Endodermal cell (in vitro differentiated cells): ENCODE measurements at regions not wholly inside any gene's neighbourhood (a gene's known extent, or its start where the extent isn't known, plus 50 kb on each side); places are given as distances from the start of the nearest gene placed in this dataset.
A peak's percentile ranks its signal among the peaks of the same experiment; 100 is the strongest.

Experiments
- DNase-seq: peaks from one replicate; pipeline ENCODE4 v3.0.0-alpha.2; 2017
- H3K27ac ChIP-seq: 2 replicates; pipeline ENCODE4 v1.5.1; 2013; ENCODE audit warnings: mild to moderate bottlenecking, low read depth, low read length, moderate library complexity
- H3K27me3 ChIP-seq: 2 replicates; pipeline ENCODE4 v1.6.1; 2013; ENCODE audit warnings: mild to moderate bottlenecking, low read length, moderate library complexity; ENCODE audit not compliant: insufficient read depth, control insufficient read depth, poor library complexity, severe bottlenecking
- H3K36me3 ChIP-seq: 2 replicates; pipeline ENCODE4 v1.7.0; 2013; ENCODE audit warnings: mild to moderate bottlenecking, low read length, moderate library complexity; ENCODE audit not compliant: control insufficient read depth, insufficient read depth
- H3K4me1 ChIP-seq: one replicate; pipeline ENCODE4 v1.7.0; 2013; ENCODE audit warnings: low read length; ENCODE audit not compliant: control insufficient read depth, insufficient read depth
- H3K4me3 ChIP-seq: 2 replicates; pipeline ENCODE4 v1.5.1; 2013; ENCODE audit warnings: mild to moderate bottlenecking, low read length, moderate library complexity
- H3K9ac ChIP-seq: 2 replicates; pipeline ENCODE4 v1.6.1; 2013; ENCODE audit warnings: mild to moderate bottlenecking, low read length, moderate library complexity; ENCODE audit not compliant: poor library complexity, severe bottlenecking; ENCODE audit errors: extremely low read depth
- H3K9me3 ChIP-seq: 2 replicates; pipeline ENCODE4 v1.6.1; 2013; ENCODE audit warnings: mild to moderate bottlenecking, low read length, moderate library complexity; ENCODE audit not compliant: control insufficient read depth
- H3K27ac Mint-ChIP-seq: 2 replicates; pipeline ENCODE4 v1.8.0; 2020; ENCODE audit warnings: mixed read lengths
- H3K27me3 Mint-ChIP-seq: 2 replicates; pipeline ENCODE4 v1.8.0; 2021; ENCODE audit warnings: mild to moderate bottlenecking, mixed read lengths; ENCODE audit not compliant: insufficient read depth
- H3K36me3 Mint-ChIP-seq: 2 replicates; pipeline ENCODE4 v1.8.0; 2020; ENCODE audit warnings: low read depth, mixed read lengths
- H3K4me1 Mint-ChIP-seq: 2 replicates; pipeline ENCODE4 v1.8.0; 2020; ENCODE audit warnings: mixed read lengths
- H3K4me3 Mint-ChIP-seq: 2 replicates; pipeline ENCODE4 v1.8.0; 2020; ENCODE audit warnings: mild to moderate bottlenecking, moderate library complexity, mixed read lengths
- H3K9me3 Mint-ChIP-seq: 2 replicates; pipeline ENCODE4 v1.8.0; 2020; ENCODE audit warnings: mild to moderate bottlenecking, mixed read lengths
- CTCF ChIP-seq: fragments of 200-600 bp; sonication (generic); conservative IDR thresholded peaks from 2 replicates; pipeline ENCODE4 v1.5.0; 2021; ENCODE audit warnings: antibody characterized with exemption, mild to moderate bottlenecking
- WGBS, 2 experiments: methylation state at CpG; one replicate each; pipeline versions ENCODE4 v1.1.5 to v1.1.7; 2013; ENCODE audit warnings: missing lambda C conversion rate in 2 of 2, mixed read lengths in 1 of 2; ENCODE audit not compliant: insufficient coverage in 1 of 2, insufficient read length in 1 of 2; 5-methylcytosine and 5-hydroxymethylcytosine counted together

DNA sequence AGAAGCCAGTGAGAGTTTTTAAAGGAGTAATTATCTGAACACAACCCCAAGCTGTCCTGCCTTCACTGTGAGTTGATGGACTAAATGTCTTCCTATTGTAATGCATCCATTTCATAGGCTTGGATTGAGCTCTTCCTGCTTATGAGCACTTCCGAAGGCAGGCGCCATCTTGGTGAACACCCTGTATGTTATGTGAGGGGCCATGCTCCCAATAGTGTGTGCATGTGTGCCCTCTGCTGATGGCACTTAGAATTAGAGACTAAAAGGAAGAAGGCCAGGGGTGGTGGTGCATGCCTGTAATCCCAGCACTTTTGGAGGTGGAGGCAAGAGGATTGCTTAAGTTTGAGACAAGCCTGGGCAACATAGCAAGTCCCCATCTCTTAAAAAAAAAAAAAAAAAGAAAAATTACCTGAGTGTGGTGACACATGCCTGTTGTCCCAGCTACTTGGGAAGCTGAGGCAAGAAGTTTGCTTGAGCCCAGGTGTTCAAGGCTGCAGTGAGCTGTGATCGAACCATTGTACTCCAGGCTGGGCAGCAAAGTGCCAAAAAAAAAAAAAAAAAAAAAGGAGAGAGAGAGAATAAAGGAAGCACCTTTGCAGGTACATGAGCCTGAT, 65.0 kb downstream of the C9orf152 start:
- Histone ChIP-seq H3K9ac (no peak overlapping the region), H3K36me3 (peaks cover 12% of the 10 kb centered on the region), H3K9me3 (no peaks in the 10 kb centered on the region), H3K27me3 (no peaks in the 10 kb centered on the region), H3K4me3 (no peak overlapping the region), H3K4me1 (no peaks in the 10 kb centered on the region), H3K27ac (no peak overlapping the region)
- Mint-ChIP-seq H3K4me3 (no peak overlapping the region), H3K4me1 (no peaks in the 10 kb centered on the region), H3K27ac (no peak overlapping the region), H3K36me3 (peaks cover 15% of the 10 kb centered on the region), H3K27me3 (no peaks in the 10 kb centered on the region), H3K9me3 (no peaks in the 10 kb centered on the region)
- peak; percentile 69 for TF ChIP-seq CTCF
- DNase-seq: peak; percentile 76
- WGBS, 2 experiments: 95 to 100% methylated on average over 1 to 3 of the region's 3 CpGs

DNA sequence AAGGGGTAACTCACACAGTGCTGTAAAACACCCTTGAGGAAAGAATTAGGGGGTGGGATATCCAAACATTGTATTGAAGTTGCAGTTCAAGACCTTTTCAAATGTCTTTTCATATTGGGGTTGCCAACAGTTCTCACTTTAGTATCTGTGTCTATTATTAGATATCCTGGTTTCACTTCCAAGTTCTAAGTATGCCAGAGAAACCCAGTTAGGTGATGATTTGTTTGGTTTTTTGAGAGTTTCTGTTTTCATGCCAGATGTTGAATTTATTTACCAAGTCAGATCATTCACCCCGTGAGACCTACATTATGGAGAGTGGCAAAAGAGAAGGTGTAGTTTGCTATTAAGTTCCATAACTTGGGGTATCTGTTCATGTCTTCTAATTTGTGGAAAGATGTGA, 64.5 kb downstream of the C9orf152 start:
- Histone ChIP-seq H3K27me3 (no peaks in the 10 kb centered on the region), H3K36me3 (peaks cover 9% of the 10 kb centered on the region), H3K9ac (no peak overlapping the region), H3K4me1 (no peaks in the 10 kb centered on the region), H3K9me3 (no peaks in the 10 kb centered on the region), H3K27ac (no peak overlapping the region), H3K4me3 (no peak overlapping the region)
- 96% methylated on average over 1 of the region's 1 CpG; no CpG with 5 or more reads in 1 of the 2 experiments for WGBS, 2 experiments
- Mint-ChIP-seq H3K36me3 (peaks cover 10% of the 10 kb centered on the region), H3K4me1 (no peaks in the 10 kb centered on the region), H3K27me3 (no peaks in the 10 kb centered on the region), H3K4me3 (no peak overlapping the region), H3K9me3 (no peaks in the 10 kb centered on the region), H3K27ac (no peak overlapping the region)
- DNase-seq: no peak
- no peak for TF ChIP-seq CTCF

DNA sequence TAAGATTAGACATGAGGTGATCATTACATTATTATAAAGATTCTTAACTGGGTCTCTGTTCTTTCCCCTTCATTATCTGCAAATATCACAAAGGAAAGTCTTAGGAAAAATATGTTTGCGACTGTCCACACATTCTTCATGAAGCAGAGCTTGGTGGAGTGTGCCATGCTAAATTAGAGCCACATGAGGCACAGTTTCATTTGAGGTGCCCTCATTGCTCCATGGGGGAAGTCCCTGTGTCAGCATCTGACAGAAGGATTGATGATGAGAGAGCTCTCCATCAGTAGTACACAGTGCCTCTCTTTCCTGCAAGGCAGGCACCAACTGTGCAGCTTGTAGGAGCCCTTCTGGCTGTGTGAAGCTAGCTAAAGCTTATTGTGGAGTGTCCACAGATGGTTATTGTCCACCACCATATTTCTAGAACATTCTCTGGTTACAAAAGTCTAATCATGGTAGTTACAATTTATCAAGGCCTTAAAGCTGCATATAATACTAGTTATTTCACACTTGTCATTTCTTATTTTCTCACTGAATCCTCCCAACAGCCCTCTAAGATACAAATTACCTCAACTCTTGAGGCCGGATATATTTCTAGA, 63.9 kb downstream of the C9orf152 start:
- Histone ChIP-seq H3K4me3 (no peak overlapping the region), H3K4me1 (no peaks in the 10 kb centered on the region), H3K27me3 (no peaks in the 10 kb centered on the region), H3K36me3 (peaks cover 4% of the 10 kb centered on the region), H3K27ac (no peak overlapping the region), H3K9ac (no peak overlapping the region), H3K9me3 (no peaks in the 10 kb centered on the region)
- no peak for TF ChIP-seq CTCF
- no peaks in the 10 kb centered on the region for H3K27me3 Mint-ChIP-seq
- H3K9me3 Mint-ChIP-seq: no peaks in the 10 kb centered on the region
- H3K4me3 Mint-ChIP-seq: no peak overlapping the region
- H3K4me1 Mint-ChIP-seq: no peaks in the 10 kb centered on the region
- no peak for DNase-seq
- H3K27ac Mint-ChIP-seq: no peak overlapping the region
- 100% methylated on average over 1 of the region's 2 CpGs; no CpG with 5 or more reads in 1 of the 2 experiments for WGBS, 2 experiments
- peaks cover 5% of the 10 kb centered on the region for H3K36me3 Mint-ChIP-seq
